ENCODE measurements at regions not wholly inside any gene's neighbourhood (a gene's known extent, or its start where the extent isn't known, plus 50 kb on each side); places are given as distances from the start of the nearest gene placed in this dataset.

DNA sequence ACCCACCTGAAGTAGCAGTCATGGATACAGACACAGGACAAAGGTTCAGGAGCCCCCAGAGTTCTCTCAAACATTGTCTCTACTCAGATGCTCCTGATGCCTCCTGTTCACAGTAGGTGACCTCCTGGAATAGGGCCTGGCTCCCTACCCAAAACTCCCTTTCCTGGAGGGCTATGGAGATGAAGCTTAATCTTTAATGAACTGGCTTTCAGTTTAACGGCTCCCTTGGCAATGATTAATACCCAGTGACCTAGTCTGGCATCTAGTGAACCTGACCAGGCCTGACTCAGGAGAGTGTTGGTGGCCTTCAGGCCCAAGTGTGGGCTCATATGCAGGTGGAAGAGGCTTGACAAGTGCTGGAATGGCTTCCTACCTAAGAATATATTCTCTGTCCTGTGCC is 65.2 kb upstream of the TRABD2B start:
- Histone ChIP-seq H3K27me3 (no peaks in the 10 kb centered on the region), H3K4me1 (peaks cover 0 to 4% (median 0%) of the 10 kb centered on the region in 12 donors), H3K27ac (no peak overlapping the region), H3K36me3 (no peaks in the 10 kb centered on the region), H3K4me3 (no peak overlapping the region), H3K9me3 (no peaks in the 10 kb centered on the region)
- ATAC-seq (no peak), DNase-seq (no peak)
- TF ChIP-seq POLR2A (IDR thresholded peaks at IDR 0.05) = no peak
- no peak for TF ChIP-seq CTCF (IDR thresholded peaks at IDR 0.05)
- intact Hi-C loops (cut with DNase I) = loop anchor here in 7 of 10 donors (5.0 to 10.0 kb wide), 4 partner anchors 65 to 325 kb away; partner anchors contain the start of gene TRABD2B (in 4 of the 7)
- WGBS, 4 donors = 30 to 50% (median 39%) methylated on average over 1 of the region's 1 CpG

DNA sequence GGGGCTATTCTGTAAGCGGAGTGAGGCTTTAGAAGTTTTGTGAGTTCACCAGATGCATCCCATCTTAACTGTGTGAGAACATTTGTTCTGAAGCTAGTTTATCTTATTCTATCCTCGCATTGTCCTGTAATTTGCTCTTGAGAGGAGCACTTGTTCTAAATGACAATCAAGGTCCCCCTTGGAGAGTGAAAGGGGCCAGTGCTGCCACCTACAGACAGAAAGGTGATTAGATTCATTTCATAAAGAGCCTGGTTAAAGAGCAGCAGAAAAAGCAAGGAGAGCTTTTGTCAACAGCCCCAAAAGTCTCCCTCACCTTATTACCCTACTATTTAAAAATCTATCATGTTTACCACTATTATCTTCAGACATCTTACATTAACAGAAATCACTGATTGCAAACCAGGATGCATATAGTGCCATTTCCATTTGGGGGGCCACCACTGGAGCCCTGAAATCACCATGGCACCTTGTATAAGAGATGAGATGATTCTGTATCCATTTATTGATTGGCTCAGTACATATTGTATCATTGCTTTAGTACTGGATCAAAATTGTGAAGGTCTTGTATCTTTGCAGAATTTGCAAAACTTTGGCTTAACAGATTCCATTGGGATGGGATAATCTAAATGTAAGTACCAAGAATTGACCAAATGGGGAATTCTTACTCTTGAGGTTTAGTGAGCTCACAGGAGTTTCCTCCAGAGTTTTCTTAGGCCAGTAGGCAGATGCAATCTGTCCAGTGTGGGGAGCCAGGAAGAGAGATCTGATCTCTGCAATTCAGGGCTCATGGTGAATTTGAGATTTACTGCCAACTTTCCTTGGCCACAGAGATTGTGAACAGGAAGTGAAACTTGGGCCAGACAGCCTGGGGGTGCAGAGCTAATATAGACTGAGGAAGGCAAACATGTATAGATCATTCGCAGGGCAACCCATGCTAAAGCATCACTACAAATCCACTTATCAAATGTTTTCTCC is 64.3 kb upstream of the TRABD2B start:
- H3K9me3 ChIP-seq = no peaks in the 10 kb centered on the region
- no peak for TF ChIP-seq POLR2A (IDR thresholded peaks at IDR 0.05)
- peak; percentile 50 to 82 (median 74) for TF ChIP-seq CTCF (IDR thresholded peaks at IDR 0.05)
- no peaks in the 10 kb centered on the region for H3K27me3 ChIP-seq
- intact Hi-C loops (cut with DNase I) = loop anchor here (1.0 to 10.0 kb wide), 9 partner anchors 64 to 324 kb away; partner anchors contain the start of gene TRABD2B (in 10 of the 10)
- no peaks in the 10 kb centered on the region for H3K36me3 ChIP-seq
- peaks cover 0 to 4% (median 0%) of the 10 kb centered on the region in 12 donors for H3K4me1 ChIP-seq
- no peak overlapping the region for H3K27ac ChIP-seq
- peak; percentile 65 to 86 (median 74) for ATAC-seq
- peak in 4 of 5 donors; percentile 33 to 57 (median 42) for DNase-seq
- 50 to 54% (median 53%) methylated on average over 3 of the region's 3 CpGs for WGBS, 4 donors
- no peak overlapping the region for H3K4me3 ChIP-seq

GRCh38 chr1:48059289-48059688 is 62.1 kb upstream of the TRABD2B start:
- Histone ChIP-seq H3K27me3 (no peaks in the 10 kb centered on the region), H3K9me3 (no peaks in the 10 kb centered on the region), H3K36me3 (no peaks in the 10 kb centered on the region), H3K4me3 (no peak overlapping the region), H3K4me1 (peaks cover 0 to 4% (median 0%) of the 10 kb centered on the region in 12 donors), H3K27ac (no peak overlapping the region)
- WGBS, 4 donors = 92 to 96% (median 95%) methylated on average over 1 of the region's 1 CpG
- intact Hi-C loops (cut with DNase I) = loop anchor here in 1 of 10 donors (5.0 kb wide), 1 partner anchor 112 kb away; no protein-coding TSS in a partner anchor
- no peak for TF ChIP-seq POLR2A (IDR thresholded peaks at IDR 0.05)
- DNase-seq = no peak
- no peak for ATAC-seq

DNA sequence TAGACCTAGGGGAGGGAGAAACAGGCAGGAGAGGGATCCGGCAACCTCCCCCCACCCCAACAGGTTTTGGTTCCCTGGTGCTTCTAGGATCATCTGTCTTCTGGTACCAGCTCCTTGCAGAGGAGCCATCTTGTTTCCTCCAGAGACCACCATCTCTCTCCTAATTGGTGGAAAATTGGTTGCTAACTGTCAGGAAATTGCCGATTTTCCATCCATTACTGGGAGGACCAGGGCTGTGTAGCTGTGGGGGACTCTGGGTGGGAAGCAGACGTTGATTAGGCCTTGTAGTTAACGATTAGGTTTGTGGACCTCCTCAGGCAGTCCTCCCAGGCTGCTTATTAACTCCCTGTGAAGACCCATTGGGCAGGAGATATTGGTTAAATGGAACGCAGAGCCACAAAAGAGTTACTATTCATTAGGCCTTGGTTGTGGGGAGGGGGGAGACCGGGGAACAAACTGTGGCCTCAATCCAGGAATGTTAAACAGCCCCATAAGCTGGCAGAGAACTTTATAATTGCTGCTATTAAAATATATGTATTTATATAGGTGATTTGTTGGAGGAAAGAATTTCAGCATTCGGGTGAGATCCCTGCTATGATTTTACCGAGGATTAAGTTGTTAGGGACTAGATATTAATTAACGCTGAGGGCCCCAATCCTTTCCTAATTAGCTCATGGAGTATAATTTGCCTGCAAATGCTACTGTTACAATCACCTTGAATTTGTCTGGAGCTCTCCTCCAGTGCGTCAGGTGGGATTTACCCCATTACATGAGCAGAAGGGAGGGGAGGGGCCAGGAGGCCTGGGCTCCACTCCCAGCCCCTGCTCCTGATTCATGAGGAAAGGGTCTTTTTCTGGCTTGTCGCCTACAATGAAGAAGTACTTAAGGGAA is 61.2 kb upstream of the TRABD2B start:
- ATAC-seq (no peak), DNase-seq (no peak)
- H3K27me3 ChIP-seq = no peaks in the 10 kb centered on the region
- no peak overlapping the region for H3K4me3 ChIP-seq
- H3K36me3 ChIP-seq = no peaks in the 10 kb centered on the region
- TF ChIP-seq CTCF (IDR thresholded peaks at IDR 0.05) = no peak
- no peak for TF ChIP-seq POLR2A (IDR thresholded peaks at IDR 0.05)
- no peaks in the 10 kb centered on the region for H3K9me3 ChIP-seq
- 86 to 92% (median 88%) methylated on average over 11 of the region's 11 CpGs for WGBS, 4 donors
- intact Hi-C loops (cut with DNase I) = loop anchor here in 1 of 10 donors (5.0 kb wide), 1 partner anchor 111 kb away; no protein-coding TSS in a partner anchor
- no peak overlapping the region for H3K27ac ChIP-seq
- H3K4me1 ChIP-seq = peaks cover 0 to 4% (median 0%) of the 10 kb centered on the region in 12 donors

All from heart left ventricle (tissue), 16 donors.